HL-60 (cell line): ENCODE measurements at regions not wholly inside any gene's neighbourhood (a gene's known extent, or its start where the extent isn't known, plus 50 kb on each side); places are given as distances from the start of the nearest gene placed in this dataset.

ENCODE experiments used
- GABPA ChIP-seq: IDR thresholded peaks from 2 replicates; pipeline ENCODE4 v1.6.1; 2012; ENCODE audit warnings: low read depth
- POLR2AphosphoS5 ChIP-seq: IDR thresholded peaks from 2 replicates; pipeline ENCODE4 v1.6.1; 2012; ENCODE audit warnings: low read depth
- SPI1 ChIP-seq: IDR thresholded peaks from 2 replicates; pipeline ENCODE4 v1.6.1; 2012; ENCODE audit warnings: low read depth, mild to moderate bottlenecking, borderline replicate concordance
- TF ChIP-seq, protein P1 (sequence below): IDR thresholded peaks from one replicate; pipeline ENCODE4 v1.5.1; 2011; ENCODE audit warnings: low read length, control low read depth, inconsistent platforms; ENCODE audit not compliant: insufficient read depth
- TF ChIP-seq, protein P2 (sequence below): IDR thresholded peaks from 2 replicates; pipeline ENCODE4 v1.6.1; 2012; ENCODE audit warnings: low read depth; ENCODE audit not compliant: insufficient replicate concordance

DNA sequence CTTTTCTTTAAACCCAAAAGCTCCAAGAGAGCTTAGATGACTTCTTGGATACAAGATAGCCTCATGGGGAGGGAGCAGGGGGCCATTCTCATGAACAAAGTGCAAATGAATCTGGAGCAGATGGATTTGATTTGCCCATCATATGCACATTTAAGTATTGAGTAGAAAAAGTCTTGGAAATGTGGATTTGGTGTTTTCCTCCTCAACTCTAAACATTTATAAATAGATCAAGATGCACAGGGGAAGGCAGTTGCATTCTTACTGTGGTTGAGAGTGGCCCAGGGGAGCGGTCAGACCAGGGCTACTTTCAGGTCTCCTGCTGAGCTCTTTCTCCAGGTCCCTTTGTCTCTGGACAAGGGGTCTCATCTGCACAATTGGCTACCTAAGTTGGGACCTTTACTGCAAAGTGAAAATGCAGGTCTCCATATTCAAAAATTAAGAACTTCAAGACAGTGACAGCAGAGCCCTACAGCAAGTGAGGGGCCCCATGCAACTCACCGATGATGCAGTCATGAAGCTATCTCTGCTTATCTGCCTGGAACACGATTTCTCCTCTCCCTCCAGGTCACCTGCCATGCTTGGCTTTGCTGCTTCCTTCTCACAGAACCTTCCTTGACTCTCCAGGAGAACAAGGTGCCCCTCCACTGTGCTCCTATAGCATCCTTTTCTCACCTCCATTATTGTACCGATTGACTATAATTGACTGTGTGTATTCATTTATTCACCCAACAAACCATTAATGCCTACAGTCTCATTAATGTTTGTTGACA lies 145.4 kb downstream of the LPIN1 start:
- TF ChIP-seq POLR2AphosphoS5 (no peak), GABPA (no peak), SPI1 (no peak)
- TF ChIP-seq, protein P1, sequence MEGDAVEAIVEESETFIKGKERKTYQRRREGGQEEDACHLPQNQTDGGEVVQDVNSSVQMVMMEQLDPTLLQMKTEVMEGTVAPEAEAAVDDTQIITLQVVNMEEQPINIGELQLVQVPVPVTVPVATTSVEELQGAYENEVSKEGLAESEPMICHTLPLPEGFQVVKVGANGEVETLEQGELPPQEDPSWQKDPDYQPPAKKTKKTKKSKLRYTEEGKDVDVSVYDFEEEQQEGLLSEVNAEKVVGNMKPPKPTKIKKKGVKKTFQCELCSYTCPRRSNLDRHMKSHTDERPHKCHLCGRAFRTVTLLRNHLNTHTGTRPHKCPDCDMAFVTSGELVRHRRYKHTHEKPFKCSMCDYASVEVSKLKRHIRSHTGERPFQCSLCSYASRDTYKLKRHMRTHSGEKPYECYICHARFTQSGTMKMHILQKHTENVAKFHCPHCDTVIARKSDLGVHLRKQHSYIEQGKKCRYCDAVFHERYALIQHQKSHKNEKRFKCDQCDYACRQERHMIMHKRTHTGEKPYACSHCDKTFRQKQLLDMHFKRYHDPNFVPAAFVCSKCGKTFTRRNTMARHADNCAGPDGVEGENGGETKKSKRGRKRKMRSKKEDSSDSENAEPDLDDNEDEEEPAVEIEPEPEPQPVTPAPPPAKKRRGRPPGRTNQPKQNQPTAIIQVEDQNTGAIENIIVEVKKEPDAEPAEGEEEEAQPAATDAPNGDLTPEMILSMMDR, result no peak
- TF ChIP-seq, protein P2, sequence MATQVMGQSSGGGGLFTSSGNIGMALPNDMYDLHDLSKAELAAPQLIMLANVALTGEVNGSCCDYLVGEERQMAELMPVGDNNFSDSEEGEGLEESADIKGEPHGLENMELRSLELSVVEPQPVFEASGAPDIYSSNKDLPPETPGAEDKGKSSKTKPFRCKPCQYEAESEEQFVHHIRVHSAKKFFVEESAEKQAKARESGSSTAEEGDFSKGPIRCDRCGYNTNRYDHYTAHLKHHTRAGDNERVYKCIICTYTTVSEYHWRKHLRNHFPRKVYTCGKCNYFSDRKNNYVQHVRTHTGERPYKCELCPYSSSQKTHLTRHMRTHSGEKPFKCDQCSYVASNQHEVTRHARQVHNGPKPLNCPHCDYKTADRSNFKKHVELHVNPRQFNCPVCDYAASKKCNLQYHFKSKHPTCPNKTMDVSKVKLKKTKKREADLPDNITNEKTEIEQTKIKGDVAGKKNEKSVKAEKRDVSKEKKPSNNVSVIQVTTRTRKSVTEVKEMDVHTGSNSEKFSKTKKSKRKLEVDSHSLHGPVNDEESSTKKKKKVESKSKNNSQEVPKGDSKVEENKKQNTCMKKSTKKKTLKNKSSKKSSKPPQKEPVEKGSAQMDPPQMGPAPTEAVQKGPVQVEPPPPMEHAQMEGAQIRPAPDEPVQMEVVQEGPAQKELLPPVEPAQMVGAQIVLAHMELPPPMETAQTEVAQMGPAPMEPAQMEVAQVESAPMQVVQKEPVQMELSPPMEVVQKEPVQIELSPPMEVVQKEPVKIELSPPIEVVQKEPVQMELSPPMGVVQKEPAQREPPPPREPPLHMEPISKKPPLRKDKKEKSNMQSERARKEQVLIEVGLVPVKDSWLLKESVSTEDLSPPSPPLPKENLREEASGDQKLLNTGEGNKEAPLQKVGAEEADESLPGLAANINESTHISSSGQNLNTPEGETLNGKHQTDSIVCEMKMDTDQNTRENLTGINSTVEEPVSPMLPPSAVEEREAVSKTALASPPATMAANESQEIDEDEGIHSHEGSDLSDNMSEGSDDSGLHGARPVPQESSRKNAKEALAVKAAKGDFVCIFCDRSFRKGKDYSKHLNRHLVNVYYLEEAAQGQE, result no peak
